GM21529 (cell line): ENCODE measurements at regions not wholly inside any gene's neighbourhood (a gene's known extent, or its start where the extent isn't known, plus 50 kb on each side); places are given as distances from the start of the nearest gene placed in this dataset.
"Not testable (repeated sequence)": the region's sequence is repeated elsewhere in the genome, so short reads cannot be mapped to it uniquely, and the experiment has no call there.

Experiments
- ATAC-seq: cut with Tn5 transposase; IDR thresholded peaks from one replicate; pipeline ENCODE4 v1.9.1; 2021; ENCODE audit not compliant: unreplicated experiment

DNA sequence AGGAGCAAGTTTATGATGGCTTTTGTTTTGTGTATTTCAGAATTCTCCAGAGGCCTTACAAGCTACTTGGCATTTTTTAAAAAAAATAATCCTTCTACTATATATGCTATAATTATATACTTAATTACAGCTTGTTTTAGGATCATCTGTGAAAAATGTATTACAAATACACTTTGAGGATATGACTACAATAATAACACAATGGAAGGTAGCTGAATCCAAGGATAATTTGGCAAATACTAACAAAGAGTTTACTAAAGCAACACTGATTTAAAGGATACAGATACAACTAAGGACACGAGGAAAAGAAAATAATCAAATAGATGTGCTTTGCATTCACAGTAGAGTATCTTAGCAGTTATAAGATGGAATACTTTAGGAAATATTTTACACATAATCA is 381.9 kb upstream of the CITED2 start:
- no peak for ATAC-seq

DNA sequence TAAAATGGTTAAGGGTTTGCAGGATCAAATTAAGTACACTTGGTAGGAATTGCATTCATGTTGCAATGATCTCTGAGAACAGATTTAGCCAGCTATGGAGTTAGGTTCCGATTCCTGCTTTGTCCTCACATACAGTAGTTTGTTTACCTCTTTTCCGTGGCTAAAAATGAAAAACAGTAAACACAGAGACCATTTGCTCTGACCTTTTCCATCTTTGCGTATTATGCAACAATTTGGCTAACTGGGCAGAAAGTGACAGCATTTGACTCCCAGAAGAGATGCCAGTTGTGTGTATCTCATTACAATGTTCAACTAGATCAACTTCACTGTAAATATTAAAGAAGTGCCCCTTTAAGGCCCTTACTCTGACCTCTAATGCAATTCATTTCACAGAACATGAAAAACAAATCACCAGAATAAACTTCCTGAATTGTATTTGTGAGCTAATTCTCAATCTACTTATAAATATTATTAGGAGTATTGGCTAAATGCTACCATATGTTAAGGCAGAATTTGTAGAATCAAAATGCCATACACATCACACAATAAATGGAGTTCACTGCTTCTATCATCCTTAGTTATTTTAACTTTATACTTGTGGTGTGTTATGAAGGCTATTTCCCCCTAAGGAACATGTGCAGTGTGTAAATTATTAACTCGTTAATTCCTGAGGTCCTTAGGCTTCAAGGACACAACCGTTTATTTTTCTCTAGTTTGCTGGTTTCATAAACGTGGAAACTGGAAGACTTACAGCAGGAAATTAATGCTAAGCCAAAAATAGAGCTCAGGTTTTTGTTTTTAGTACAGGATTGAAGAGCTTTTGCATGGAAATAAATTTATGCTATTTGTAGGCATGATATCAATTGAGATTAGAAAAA is 380.7 kb upstream of the CITED2 start:
- no peak for ATAC-seq

DNA sequence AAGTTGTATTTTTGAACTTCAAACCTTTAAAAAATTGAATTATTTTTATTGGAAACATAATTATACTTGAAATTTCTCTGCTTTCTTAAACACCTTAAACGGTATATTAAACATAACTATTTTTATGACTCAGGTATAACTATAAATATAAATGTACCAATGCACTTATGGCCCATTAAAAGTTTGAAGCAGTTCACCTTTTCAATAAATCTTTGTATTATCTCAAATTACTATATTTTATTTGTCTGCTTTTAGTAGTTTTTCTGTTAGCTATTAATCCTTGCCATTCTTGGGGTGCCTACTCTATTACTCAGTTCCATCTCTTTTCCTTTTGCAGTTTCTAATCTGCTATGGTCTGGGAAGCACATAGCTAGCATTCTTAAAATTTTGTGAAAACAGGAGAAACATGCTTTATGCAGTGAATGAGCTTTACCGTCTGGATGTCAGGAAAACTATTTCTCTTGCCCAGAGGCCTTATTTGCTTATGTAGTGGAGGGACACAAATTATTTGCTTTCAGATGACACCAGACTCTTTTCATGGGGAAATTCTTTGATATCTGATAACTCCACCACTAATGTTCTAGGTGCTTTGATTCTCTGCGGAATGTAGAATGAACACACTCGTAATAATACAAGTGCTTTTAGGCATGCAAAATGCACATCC is 378.9 kb upstream of the CITED2 start:
- no peak for ATAC-seq

DNA sequence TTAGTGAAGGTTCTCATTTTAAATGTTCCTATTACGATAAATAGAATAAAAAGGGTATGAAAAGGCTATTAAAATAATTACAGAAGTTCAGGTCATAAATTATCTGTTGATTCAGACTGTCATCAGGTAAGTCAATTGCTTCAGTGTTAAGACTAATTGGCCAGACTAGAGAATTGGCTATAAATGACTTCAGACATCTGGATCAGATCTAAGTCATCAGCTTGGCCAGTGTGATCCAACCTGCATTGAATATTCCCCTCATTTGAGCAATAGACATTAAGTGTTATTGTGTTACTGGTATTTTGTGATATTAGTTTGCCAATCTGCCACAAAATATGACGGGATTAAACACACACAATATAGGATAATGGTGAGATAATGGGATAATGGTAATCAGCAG is 377.6 kb upstream of the CITED2 start:
- ATAC-seq, result no peak

DNA sequence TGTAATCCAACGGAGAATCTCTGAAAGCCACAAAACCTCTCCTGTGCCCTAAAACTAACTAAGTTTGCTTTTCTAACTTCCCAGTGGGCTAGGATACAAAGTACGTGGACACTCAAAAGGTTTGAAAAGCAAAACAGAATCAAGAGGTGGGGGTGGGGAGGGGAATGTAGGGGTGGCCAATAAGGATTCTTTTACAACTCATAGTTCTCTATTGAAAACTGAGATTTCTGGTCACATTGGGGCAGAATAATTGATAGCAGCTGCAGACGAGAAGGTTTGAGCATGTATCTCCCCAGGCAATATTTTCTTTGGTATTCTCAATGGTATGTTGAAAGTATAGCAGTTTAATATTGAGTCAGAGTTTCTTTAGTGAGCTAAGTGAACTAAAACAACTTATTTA is 376.7 kb upstream of the CITED2 start:
- no peak for ATAC-seq

DNA sequence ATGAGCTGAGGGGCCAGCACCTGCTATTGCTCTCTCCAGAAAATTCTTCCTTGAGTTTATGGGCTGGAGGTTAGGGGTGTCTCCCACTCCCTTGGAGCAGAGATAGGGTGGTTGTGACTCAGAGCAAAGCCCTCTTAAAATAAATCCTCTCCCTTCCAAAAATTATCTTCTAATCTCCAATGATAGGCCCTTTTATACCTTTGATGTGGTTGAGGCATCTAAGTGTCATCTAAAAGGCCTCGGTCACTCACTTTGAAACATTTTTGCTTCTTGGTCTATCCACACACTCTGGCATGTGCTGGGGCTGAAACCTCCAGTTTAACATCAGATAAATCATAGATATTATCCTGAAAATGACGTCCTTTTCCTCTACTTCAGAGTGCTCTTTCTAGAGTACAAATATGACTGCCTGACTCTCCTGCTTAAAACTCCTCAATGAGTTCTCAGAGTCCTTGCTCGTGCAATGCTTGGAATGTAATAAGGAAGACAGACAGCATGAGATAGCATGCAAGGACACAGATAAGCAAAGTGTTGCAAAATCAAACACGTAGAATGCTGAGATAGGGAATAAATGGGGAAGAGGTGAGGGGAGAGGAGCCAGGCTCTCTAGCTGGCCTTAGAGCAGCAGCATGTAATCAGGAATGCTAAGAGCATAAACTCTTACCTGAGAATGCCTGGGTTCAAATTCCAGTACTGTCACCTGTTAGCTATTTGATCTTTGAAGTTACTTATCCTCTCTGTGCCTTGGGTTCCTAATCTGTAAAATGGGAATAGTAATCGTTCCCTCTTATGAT is 374.1 kb upstream of the CITED2 start:
- ATAC-seq, result no peak

DNA sequence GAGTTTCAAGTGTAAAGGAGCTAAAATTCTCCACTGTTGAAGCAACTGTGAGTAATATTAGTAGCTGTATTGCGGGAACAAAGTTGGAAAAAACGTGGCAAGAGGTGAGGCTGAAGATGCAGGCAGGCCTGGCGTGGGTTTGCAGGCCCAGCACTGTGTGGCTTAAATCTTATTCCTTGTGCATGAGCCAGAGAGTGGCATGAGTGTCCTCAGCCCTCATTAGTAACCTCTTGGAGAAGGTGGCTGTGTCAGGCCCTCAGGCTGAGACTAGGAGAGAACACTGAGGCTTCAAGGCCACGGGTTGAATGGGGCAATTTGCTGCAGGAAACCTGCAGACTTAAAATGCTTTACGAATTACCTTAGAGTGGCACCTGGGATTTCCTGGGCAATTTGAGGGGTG is 372.7 kb upstream of the CITED2 start:
- ATAC-seq, result no peak

DNA sequence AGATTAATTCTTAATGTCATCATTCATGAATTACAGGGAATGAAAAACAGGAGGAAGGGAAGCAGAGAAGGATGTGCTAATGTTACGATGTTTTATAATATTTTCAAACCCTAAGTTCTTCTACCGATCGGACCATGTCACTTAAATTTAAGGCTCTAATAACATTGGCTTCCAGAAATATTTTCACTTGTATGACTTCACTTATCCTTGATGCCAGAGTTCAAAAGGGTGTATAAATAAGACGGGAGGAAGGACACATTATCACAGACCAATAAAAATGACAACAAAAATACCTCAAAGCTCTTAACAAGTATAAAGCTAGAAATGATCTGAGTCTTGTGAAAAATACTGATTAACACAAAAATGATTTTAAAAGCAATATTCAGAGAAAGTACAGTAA is 370.4 kb upstream of the CITED2 start:
- no peak for ATAC-seq

DNA sequence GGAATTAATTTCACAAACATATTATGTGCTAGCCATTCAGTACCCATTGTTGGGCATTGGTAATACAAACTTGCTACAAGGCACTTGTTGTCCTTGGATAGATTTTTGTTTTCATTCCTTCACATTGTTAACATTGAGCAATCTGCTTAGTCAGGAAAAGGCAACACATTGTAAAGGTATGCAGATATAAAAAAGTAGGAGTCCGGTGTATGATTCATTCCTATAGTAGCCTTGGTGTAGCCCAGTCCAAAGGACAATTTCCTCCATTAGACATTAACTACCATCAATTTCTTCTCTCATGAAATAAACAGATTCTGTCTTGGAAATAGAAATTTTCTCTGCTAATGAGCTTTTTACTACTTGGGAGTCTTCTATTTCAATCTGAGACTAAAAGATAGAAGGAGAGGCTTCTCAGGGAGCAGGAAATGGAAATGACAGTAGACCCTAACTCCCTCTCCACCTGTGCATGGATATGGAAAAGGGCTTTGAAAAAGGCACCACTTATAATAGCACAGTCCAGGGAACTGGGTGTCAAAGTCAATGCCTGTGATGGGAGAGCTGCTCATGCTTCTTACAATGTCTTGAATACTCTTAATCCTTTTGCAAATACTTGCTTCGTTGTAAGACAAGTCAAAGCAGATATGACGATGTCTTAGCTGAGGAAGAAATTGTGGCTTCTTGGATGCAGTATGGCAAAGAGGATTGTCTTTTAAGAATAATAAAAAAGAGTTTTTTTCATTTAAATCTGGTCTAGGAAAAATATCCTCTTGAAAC is 369.4 kb upstream of the CITED2 start:
- ATAC-seq, result no peak

DNA sequence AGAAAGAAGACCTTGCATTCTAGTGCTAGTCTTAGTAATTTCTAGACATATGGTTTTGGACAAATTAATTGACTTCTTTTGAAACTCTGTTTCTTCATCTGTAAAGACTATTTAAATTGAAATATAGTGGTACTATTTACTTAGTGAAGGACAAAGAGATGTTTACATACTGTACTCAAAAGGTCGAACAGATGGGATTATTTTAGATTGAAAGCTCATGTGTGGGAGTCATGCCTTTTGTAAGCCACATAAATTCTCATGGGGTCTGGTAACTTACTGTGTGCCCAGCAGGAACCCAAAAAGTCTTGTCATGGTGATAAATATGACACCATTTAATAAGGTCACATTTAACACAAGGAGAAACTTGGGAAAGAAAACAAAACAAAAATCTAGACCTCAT is 368.2 kb upstream of the CITED2 start:
- no peak for ATAC-seq

DNA sequence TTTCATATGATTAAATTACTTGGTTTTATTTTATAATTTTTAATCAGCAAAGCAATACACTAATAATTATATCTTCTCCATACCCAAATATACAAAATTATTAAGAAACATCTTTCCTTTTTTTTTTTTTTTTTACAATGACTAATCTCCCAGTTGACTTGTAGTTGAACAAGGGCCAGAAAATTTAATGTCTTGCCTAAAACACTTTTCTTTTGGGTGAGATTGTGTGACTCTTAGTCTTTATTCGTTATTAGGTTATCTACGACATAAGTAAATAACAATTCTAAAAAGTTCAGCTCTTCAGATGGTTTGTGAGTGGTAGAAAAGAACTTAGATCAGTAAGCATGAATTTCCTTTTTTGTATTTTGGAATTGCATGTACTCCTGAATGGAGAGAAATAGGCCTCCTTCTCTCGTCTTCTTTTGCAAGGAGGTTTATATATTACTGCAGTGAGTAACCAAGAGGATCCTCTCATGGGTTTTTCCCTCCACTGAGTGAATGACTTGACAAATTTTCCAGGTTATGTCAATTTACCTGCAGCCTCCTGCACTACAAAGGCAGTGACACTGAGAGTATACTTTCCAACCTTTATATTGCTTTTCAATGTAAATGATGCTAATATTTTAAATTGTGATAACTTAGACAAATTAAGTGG is 364.5 kb upstream of the CITED2 start:
- no peak for ATAC-seq

DNA sequence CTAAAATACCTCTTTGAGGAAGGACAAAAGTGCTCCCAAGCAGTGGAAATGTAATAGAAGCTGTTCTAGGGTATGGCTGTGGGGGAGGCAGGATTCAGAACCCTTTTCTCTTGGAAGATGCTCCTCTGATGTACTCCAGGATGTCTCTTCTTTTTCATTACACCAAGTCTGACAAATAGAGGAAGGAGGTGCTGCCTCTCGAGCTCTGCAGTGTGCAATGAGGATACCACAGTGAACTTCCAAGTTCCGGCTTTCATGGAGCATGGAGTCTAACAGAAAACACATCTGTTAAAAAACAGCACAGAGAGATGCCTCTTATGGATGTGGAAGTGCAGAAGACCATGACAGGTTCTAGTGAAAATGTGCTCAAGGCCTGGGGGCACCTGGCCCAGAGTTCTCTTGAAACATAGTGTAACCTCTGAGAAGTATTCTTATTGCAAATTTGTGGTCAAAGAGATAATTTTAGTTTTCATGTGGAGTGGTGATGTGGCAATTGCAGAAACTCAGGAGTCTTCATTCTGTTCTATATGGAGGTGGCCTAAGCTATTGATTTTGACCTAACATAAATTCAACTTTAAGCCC is 362.0 kb upstream of the CITED2 start:
- ATAC-seq, result peak; percentile 92

DNA sequence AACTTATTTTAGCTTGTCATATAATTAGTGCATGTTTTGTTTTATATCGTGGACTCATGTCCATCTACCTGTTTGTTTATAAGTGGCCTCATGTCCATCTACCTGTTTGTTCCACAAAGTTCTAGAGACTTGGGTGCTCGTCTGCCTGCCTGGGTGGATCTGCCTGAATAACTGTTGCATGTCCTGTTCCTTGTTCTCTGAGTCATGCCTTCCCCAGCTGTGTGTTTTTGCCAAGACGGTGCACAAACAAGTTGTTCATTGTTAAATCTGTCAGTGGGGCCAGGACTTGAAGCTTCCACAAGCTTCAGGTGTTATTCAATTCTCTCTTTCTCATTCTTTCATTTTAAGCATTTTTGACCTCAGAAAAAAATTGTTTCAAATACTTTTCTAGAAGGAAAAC is 358.0 kb upstream of the CITED2 start:
- ATAC-seq, result no peak

DNA sequence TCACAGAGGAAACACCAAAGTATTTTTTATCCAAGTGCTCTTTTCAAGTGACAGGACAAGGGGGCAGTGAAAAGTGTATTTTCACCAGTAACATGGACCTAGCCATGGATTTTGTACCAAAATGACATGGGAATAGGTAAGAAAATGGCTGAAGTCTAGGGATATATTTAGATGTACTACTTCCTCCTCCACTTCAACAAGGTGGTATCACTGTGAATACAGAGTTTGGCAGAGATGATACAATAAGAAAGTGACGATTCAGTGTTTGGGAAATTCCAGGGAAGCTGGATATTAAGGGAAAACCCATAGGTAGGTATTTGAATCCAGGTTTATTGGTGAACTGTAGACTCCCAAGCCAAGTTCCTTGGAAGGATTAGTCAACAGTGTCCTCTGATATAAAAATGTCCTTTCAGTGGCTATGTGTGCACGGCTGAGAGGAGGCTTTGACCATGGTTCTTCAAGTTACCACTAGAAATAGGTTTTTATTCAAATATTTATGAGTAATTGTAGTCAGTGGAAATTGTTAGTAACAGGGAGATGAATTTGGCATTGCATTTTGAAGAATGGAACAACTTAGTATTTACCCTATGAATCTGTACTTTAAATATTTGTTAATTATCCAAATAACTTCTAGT is 356.0 kb upstream of the CITED2 start:
- ATAC-seq, result no peak

DNA sequence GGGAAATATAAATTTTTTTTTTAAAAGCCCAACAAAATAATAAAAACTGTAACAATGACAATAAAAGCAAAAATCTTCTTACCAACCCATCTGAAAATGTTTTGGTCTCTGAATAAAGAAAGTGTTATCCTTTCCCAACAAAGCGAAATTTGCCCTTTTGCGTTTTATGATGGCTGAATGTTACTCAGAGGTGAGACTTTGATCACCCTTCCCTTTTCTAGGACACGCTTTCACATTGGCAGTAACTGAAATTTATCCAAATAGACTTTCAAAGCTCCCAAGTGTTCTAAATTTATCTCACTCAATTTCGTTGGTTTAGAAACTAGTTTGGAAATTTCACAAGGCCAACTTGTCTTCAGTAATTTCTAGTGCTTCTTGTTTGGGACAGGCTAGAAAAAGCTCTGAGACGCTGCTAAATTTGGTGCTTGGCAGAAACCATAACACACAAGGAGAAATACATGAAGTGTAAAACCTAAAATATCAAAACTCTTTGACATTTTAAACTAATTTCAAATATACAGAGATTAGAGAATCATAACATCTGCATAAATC is 354.5 kb upstream of the CITED2 start:
- no peak for ATAC-seq

DNA sequence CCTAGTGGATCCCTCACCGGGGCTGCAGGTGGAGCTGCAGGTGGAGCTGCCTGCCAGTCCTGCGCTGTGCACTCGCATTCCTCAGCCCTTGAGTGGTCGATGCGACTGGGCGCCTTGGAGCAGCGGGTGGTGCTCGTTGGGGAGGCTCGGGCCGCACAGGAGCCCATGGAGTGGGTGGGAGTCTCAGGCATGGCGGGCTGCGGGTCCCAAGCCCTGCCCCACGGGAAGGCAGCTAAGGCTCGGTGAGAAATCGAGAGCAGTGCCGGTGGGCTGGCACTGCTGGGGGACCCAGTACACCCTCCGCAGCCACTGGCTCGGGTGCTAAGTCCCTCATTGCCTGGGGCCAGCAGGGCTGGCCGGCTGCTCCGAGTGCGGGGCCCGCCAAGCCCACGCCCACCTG is 351.8 kb upstream of the CITED2 start:
- ATAC-seq, result not testable (repeated sequence)

DNA sequence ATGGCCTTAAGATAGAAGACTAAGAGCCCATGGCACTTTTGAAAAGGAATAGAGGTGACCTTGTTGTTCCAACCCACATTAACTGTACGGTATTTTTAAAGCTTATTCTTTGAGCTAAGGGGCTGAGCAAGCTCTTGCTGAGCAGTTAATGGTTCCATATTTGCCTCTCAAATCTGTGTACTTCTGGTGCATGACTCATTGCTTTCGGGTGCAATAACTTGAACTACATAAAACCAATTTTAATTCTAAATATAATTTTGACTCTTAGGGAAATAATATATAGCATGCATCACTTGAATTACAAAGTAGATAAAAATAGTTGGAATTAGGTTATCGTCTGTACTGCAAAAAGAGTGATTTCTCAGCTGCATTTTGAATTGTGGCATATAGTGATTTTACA is 348.1 kb upstream of the CITED2 start:
- ATAC-seq, result no peak

DNA sequence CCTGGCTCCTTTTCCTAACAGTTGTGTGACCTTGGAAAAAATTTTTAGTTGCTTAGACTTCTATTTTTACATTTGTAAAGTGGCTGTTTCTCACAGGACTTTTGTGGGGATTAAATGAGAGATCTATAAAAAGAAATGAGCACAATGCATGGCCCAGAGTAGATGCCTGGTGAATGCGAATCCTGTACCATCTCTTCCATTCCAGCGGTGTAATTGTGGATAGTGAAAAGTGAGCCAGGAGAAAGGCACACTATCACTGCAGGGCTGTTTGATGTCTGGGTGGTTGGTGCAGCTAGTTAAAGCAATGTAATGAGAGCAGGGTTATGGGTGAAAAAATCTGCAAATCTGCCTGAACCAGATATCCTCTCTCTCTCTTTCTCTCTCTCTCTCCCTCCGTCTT is 347.5 kb upstream of the CITED2 start:
- no peak for ATAC-seq

DNA sequence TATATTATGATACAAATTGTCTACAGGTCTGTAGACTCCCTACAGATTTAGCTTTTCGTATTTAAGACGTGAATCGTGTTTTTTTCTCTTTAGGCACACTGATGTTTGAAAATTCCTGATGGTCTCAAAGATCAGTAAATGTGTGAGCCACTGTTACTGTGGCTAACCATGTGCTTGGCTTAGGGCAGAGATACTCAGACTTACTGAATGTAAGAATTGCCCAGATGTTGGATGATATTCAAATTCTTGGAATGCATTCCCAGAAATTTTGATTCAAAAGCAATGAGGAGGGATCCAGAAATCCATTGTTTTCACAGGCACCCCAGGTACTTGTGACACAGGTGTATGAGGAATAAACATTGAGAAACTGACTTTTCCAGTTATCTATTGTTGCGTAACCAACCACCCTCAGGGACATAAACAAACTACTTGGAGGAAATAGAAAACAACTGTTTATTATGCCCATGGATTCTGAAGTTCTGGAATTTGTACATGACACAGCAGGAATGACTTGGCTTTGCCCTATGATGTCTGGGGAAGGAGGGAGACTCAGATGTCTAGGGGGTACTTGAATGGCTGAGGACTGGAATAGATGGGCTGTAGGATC is 339.6 kb upstream of the CITED2 start:
- ATAC-seq, result no peak
